H9 (cell line): ENCODE measurements at regions not wholly inside any gene's neighbourhood (a gene's known extent, or its start where the extent isn't known, plus 50 kb on each side); places are given as distances from the start of the nearest gene placed in this dataset.

Experiments
- DNase-seq: peaks from one replicate; pipeline ENCODE4 v3.0.0-alpha.2; 2017
- H2AFZ ChIP-seq: one replicate; pipeline ENCODE4 v1.6.1; 2013; ENCODE audit warnings: mild to moderate bottlenecking, low read length, control low read depth, moderate library complexity
- H2AK5ac ChIP-seq: 2 replicates; pipeline ENCODE4 v1.6.1; 2013; ENCODE audit warnings: low read length, control low read depth, mixed read lengths; ENCODE audit not compliant: insufficient read length
- H2BK120ac ChIP-seq: one replicate; pipeline ENCODE4 v1.6.1; 2013; ENCODE audit warnings: low read depth, mild to moderate bottlenecking, low read length, control low read depth, inconsistent platforms; ENCODE audit not compliant: poor library complexity, severe bottlenecking
- H2BK12ac ChIP-seq: 2 replicates; pipeline ENCODE4 v1.6.1; 2013; ENCODE audit warnings: low read length, control low read depth, mixed read lengths, low read depth; ENCODE audit not compliant: insufficient read length
- H2BK15ac ChIP-seq: 2 replicates; pipeline ENCODE4 v1.6.1; 2013; ENCODE audit warnings: low read depth, low read length, control low read depth
- H2BK20ac ChIP-seq: one replicate; pipeline ENCODE4 v1.6.1; 2013; ENCODE audit warnings: low read depth, mild to moderate bottlenecking, low read length, control low read depth, inconsistent platforms; ENCODE audit not compliant: poor library complexity, severe bottlenecking
- H2BK5ac ChIP-seq: 2 replicates; pipeline ENCODE4 v1.6.1; 2013; ENCODE audit warnings: low read length, control low read depth, mixed read lengths; ENCODE audit not compliant: insufficient read length
- H3K14ac ChIP-seq: 2 replicates; pipeline ENCODE4 v1.6.1; 2013; ENCODE audit warnings: low read length, control low read depth; ENCODE audit not compliant: insufficient read depth
- H3K18ac ChIP-seq: 2 replicates; pipeline ENCODE4 v1.6.1; 2013; ENCODE audit warnings: low read depth, mild to moderate bottlenecking, mixed read lengths, low read length, control low read depth; ENCODE audit not compliant: insufficient read length
- H3K23ac ChIP-seq: 2 replicates; pipeline ENCODE4 v1.6.1; 2013; ENCODE audit warnings: low read length, control low read depth, mixed read lengths, low read depth; ENCODE audit not compliant: insufficient read length
- H3K23me2 ChIP-seq: 2 replicates; pipeline ENCODE4 v1.6.1; 2013; ENCODE audit warnings: low read depth, mild to moderate bottlenecking, mixed read lengths, low read length, control low read depth; ENCODE audit not compliant: insufficient read length, poor library complexity, severe bottlenecking
- H3K27ac ChIP-seq: 2 replicates; pipeline ENCODE4 v1.5.1; 2013; ENCODE audit warnings: low read length, control low read depth, mixed read lengths, low read depth; ENCODE audit not compliant: insufficient read length
- H3K27me3 ChIP-seq: 2 replicates; pipeline ENCODE4 v1.6.1; 2013; ENCODE audit warnings: low read length, control low read depth, inconsistent platforms; ENCODE audit not compliant: insufficient read depth
- H3K4ac ChIP-seq: 2 replicates; pipeline ENCODE4 v1.6.1; 2013; ENCODE audit warnings: low read depth, mild to moderate bottlenecking, control low read depth, inconsistent platforms, low read length, moderate library complexity
- H3K4me1 ChIP-seq: 2 replicates; pipeline ENCODE4 v1.6.1; 2013; ENCODE audit warnings: low read length, control low read depth, inconsistent platforms; ENCODE audit not compliant: insufficient read depth
- H3K4me2 ChIP-seq: 2 replicates; pipeline ENCODE4 v1.6.1; 2013; ENCODE audit warnings: low read length, control low read depth, mixed read lengths; ENCODE audit not compliant: insufficient read length, insufficient read depth
- H3K56ac ChIP-seq: 2 replicates; pipeline ENCODE4 v1.6.1; 2013; ENCODE audit warnings: low read depth, mild to moderate bottlenecking, mixed read lengths, low read length, control low read depth; ENCODE audit not compliant: insufficient read length
- H3K79me1 ChIP-seq: 2 replicates; pipeline ENCODE4 v1.6.1; 2013; ENCODE audit warnings: low read depth, mild to moderate bottlenecking, moderate library complexity, low read length, control low read depth, inconsistent platforms; ENCODE audit not compliant: insufficient read depth, poor library complexity, severe bottlenecking
- H3K79me2 ChIP-seq: 2 replicates; pipeline ENCODE4 v1.6.1; 2013; ENCODE audit warnings: low read length, control low read depth, inconsistent platforms; ENCODE audit not compliant: insufficient read depth
- H3K9ac ChIP-seq: 2 replicates; pipeline ENCODE4 v1.6.1; 2013; ENCODE audit warnings: low read length, control low read depth, mixed read lengths; ENCODE audit not compliant: insufficient read length; ENCODE audit errors: extremely low read depth
- H3K9me3 ChIP-seq: one replicate; pipeline ENCODE4 v1.6.1; 2013; ENCODE audit warnings: low read depth, low read length, inconsistent platforms; ENCODE audit not compliant: control insufficient read depth
- H3T11ph ChIP-seq: one replicate; pipeline ENCODE4 v1.6.1; 2013; ENCODE audit warnings: mild to moderate bottlenecking, low read length, control low read depth, inconsistent platforms
- H4K20me1 ChIP-seq: one replicate; pipeline ENCODE4 v1.6.1; 2013; ENCODE audit not compliant: control insufficient read depth, insufficient read length, insufficient read depth
- H4K5ac ChIP-seq: 2 replicates; pipeline ENCODE4 v1.6.1; 2013; ENCODE audit warnings: low read depth, mild to moderate bottlenecking, mixed read lengths, low read length, control low read depth; ENCODE audit not compliant: insufficient read length
- H4K8ac ChIP-seq: replicated peaks from 2 replicates; pipeline ENCODE4 v1.6.1; 2013; ENCODE audit warnings: low read length, control low read depth, mixed read lengths, low read depth; ENCODE audit not compliant: insufficient read length
- H4K91ac ChIP-seq: 2 replicates; pipeline ENCODE4 v1.6.1; 2013; ENCODE audit warnings: low read depth, mild to moderate bottlenecking, moderate library complexity, mixed read lengths, low read length, control low read depth; ENCODE audit not compliant: insufficient read length
- H3K27ac Mint-ChIP-seq, 3 experiments: 2 replicates in 2 of 3; 3 replicates in 1 of 3; pipeline ENCODE4 v1.8.0; 2020 to 2021; ENCODE audit warnings: mixed read lengths in 3 of 3, mild to moderate bottlenecking in 1 of 3, moderate library complexity in 1 of 3
- H3K27me3 Mint-ChIP-seq: 2 replicates; pipeline ENCODE4 v1.8.0; 2021; ENCODE audit warnings: low read depth, mild to moderate bottlenecking, moderate library complexity, mixed read lengths
- H3K36me3 Mint-ChIP-seq, 3 experiments: 2 replicates in 2 of 3; 3 replicates in 1 of 3; pipeline ENCODE4 v1.8.0; 2020 to 2021; ENCODE audit warnings: low read depth in 3 of 3, mixed read lengths in 3 of 3; ENCODE audit not compliant: insufficient read depth in 1 of 3
- H3K4me1 Mint-ChIP-seq, 2 experiments: 2 replicates each; pipeline ENCODE4 v1.8.0; 2020; ENCODE audit warnings: mixed read lengths in 2 of 2
- H3K4me3 Mint-ChIP-seq, 2 experiments: 2 replicates in 1 of 2; 3 replicates in 1 of 2; pipeline ENCODE4 v1.8.0; 2020 to 2021; ENCODE audit warnings: mild to moderate bottlenecking in 2 of 2, mixed read lengths in 2 of 2, moderate library complexity in 1 of 2
- H3K9me3 Mint-ChIP-seq, 2 experiments: 2 replicates in 1 of 2; 3 replicates in 1 of 2; pipeline ENCODE4 v1.8.0; 2020; ENCODE audit warnings: mild to moderate bottlenecking in 2 of 2, mixed read lengths in 2 of 2, moderate library complexity in 1 of 2
- CTCF ChIP-seq: fragments of 200-600 bp; sonication (generic); conservative IDR thresholded peaks from 3 replicates; pipeline ENCODE4 v1.8.0; 2021; ENCODE audit warnings: antibody characterized with exemption, mild to moderate bottlenecking
- WGBS: extraction: QIAGEN DNeasy Blood & Tissue Kit; methylation state at CpG from one replicate; pipeline ENCODE4 v1.1.7; 2013; ENCODE audit warnings: missing lambda C conversion rate, low lambda C conversion rate, mixed read lengths; ENCODE audit not compliant: insufficient read length; ENCODE audit errors: extremely low coverage; 5-methylcytosine and 5-hydroxymethylcytosine counted together

GRCh38 chr1:203931953-203932352 lies 70.6 kb downstream of the SNRPE start:
- WGBS = no CpG with 5 or more reads among the region's 2 CpGs
- Histone ChIP-seq H2AFZ (no peak overlapping the region), H3K79me1 (no peaks in the 10 kb centered on the region), H3T11ph (no peak overlapping the region), H4K5ac (no peak overlapping the region), H4K20me1 (no peaks in the 10 kb centered on the region), H4K91ac (no peak overlapping the region), H3K79me2 (no peaks in the 10 kb centered on the region), H2BK15ac (no peak overlapping the region), H2BK12ac (no peak overlapping the region), H3K56ac (no peak overlapping the region), H3K27me3 (no peaks in the 10 kb centered on the region), H3K14ac (no peak overlapping the region), H2BK5ac (no peak overlapping the region), H2AK5ac (no peak overlapping the region), H4K8ac (no peak overlapping the region), H3K23ac (no peak overlapping the region), H2BK20ac (no peak overlapping the region), H3K18ac (no peak overlapping the region), H3K4ac (no peak overlapping the region), H3K4me2 (no peak overlapping the region), H3K27ac (no peak overlapping the region), H3K9me3 (no peaks in the 10 kb centered on the region), H3K9ac (no peak overlapping the region), H3K23me2 (no peaks in the 10 kb centered on the region), H3K4me1 (no peaks in the 10 kb centered on the region; the same call in 1 of the 2 replicates), H2BK120ac (no peak overlapping the region)
- TF ChIP-seq CTCF = no peak
- H3K36me3 Mint-ChIP-seq = no peaks in the 10 kb centered on the region
- H3K4me3 Mint-ChIP-seq = no peak overlapping the region
- H3K9me3 Mint-ChIP-seq = no peaks in the 10 kb centered on the region
- H3K27ac Mint-ChIP-seq = no peak overlapping the region
- no peak for DNase-seq
- H3K27me3 Mint-ChIP-seq = peaks cover 3% of the 10 kb centered on the region
- H3K4me1 Mint-ChIP-seq = peaks cover 4 to 6% of the 10 kb centered on the region in 2 experiments; a peak in 2 of 4 replicates
